Body of pancreas (tissue), 4 donors: ENCODE measurements at regions not wholly inside any gene's neighbourhood (a gene's known extent, or its start where the extent isn't known, plus 50 kb on each side); places are given as distances from the start of the nearest gene placed in this dataset.

ENCODE experiments used
- CTCF ChIP-seq, 7 experiments: fragments of 450-650 bp in 4 of 7; fragments of 200-600 bp in 3 of 7; sonication (generic) in 3 of 7; IDR thresholded peaks; one replicate each; pipeline ENCODE4 v1.5.1; 2016 to 2019; ENCODE audit warnings: antibody characterized with exemption in 7 of 7
- POLR2A ChIP-seq, 3 donors: fragments of 450-650 bp; IDR thresholded peaks; one replicate each; pipeline ENCODE4 v1.6.1; 2016; ENCODE audit warnings: antibody characterized with exemption in 3 of 3, mild to moderate bottlenecking in 2 of 3

- TF ChIP-seq CTCF (IDR thresholded peaks at IDR 0.05) (no peak), POLR2A (IDR thresholded peaks at IDR 0.05) (no peak)
Observed at GRCh38 chr3:59503441-59503840, 453.6 kb upstream of the CFAP20DC start.
